Suprapubic skin (tissue), 4 donors: ENCODE measurements at regions not wholly inside any gene's neighbourhood (a gene's known extent, or its start where the extent isn't known, plus 50 kb on each side); places are given as distances from the start of the nearest gene placed in this dataset.

Experiments used
- DNase-seq, 2 donors: peaks; one replicate each; pipeline ENCODE4 v3.0.0-alpha.2; 2019; ENCODE audit warnings: low spot score in 2 of 2
- H3K27ac ChIP-seq: fragments of 200-600 bp; sonication (generic); one replicate; pipeline ENCODE4 v1.5.1; 2019
- H3K27me3 ChIP-seq: fragments of 200-600 bp; sonication (generic); one replicate; pipeline ENCODE4 v1.5.1; 2019
- H3K36me3 ChIP-seq: fragments of 200-600 bp; sonication (generic); one replicate; pipeline ENCODE4 v1.5.1; 2019
- H3K4me1 ChIP-seq: fragments of 200-600 bp; sonication (generic); one replicate; pipeline ENCODE4 v1.5.1; 2019
- H3K4me3 ChIP-seq: fragments of 200-600 bp; sonication (generic); one replicate; pipeline ENCODE4 v1.5.1; 2019; ENCODE audit warnings: mild to moderate bottlenecking
- H3K9me3 ChIP-seq: fragments of 200-600 bp; sonication (generic); one replicate; pipeline ENCODE4 v1.5.1; 2019
- CTCF ChIP-seq, 2 donors: fragments of 200-600 bp in 1 of 2; fragments of 450-650 bp in 1 of 2; sonication (generic) in 1 of 2; IDR thresholded peaks; one replicate each; pipeline ENCODE4 v1.5.1; 2016 to 2019; ENCODE audit warnings: antibody characterized with exemption in 2 of 2, mild to moderate bottlenecking in 1 of 2, moderate library complexity in 1 of 2
- EP300 ChIP-seq: sonication (generic); formaldehyde crosslinking; IDR thresholded peaks from one replicate; pipeline ENCODE4 v1.6.1; 2017; ENCODE audit warnings: antibody characterized with exemption
- POLR2A ChIP-seq, 2 donors: fragments of 450-650 bp; IDR thresholded peaks; one replicate each; pipeline ENCODE4 v1.6.1; 2017; ENCODE audit warnings: antibody characterized with exemption in 2 of 2, mild to moderate bottlenecking in 2 of 2, moderate library complexity in 2 of 2
- POLR2AphosphoS5 ChIP-seq, 3 donors: sonication (generic); formaldehyde crosslinking; IDR thresholded peaks; one replicate each; pipeline ENCODE4 v1.6.1; 2017; ENCODE audit warnings: antibody characterized with exemption in 3 of 3
- WGBS: methylation state at CpG from one replicate; pipeline ENCODE4 v1.1.5; 2018; 5-methylcytosine and 5-hydroxymethylcytosine counted together

- no peaks in the 10 kb centered on the region for H3K4me1 ChIP-seq
- H3K9me3 ChIP-seq: no peaks in the 10 kb centered on the region
- H3K27me3 ChIP-seq: no peaks in the 10 kb centered on the region
- no peaks in the 10 kb centered on the region for H3K36me3 ChIP-seq
- no peak for DNase-seq
- no peak overlapping the region for H3K27ac ChIP-seq
- no peak for TF ChIP-seq EP300
- WGBS: 79% methylated on average over 10 of the region's 10 CpGs
- H3K4me3 ChIP-seq: no peak overlapping the region
Observed at GRCh38 chr14:23719225-23719985, 83.2 kb downstream of the DHRS2 start.

- Histone ChIP-seq H3K36me3 (no peaks in the 10 kb centered on the region), H3K4me1 (no peaks in the 10 kb centered on the region), H3K4me3 (no peak overlapping the region), H3K27me3 (no peaks in the 10 kb centered on the region), H3K27ac (no peak overlapping the region), H3K9me3 (no peaks in the 10 kb centered on the region)
- 27% methylated on average over 1 of the region's 1 CpG for WGBS
- TF ChIP-seq POLR2A (IDR thresholded peaks at IDR 0.05): no peak
- no peak for DNase-seq
Observed at GRCh38 chr14:23722675-23723074, 86.5 kb downstream of the DHRS2 start.

GRCh38 chr14:23723911-23724310 is 87.7 kb downstream of the DHRS2 start:
- Histone ChIP-seq H3K27me3 (no peaks in the 10 kb centered on the region), H3K4me3 (no peak overlapping the region), H3K9me3 (no peaks in the 10 kb centered on the region), H3K4me1 (no peaks in the 10 kb centered on the region), H3K36me3 (no peaks in the 10 kb centered on the region), H3K27ac (no peak overlapping the region)
- 58% methylated on average over 3 of the region's 3 CpGs for WGBS
- no peak for TF ChIP-seq POLR2A (IDR thresholded peaks at IDR 0.05)
- no peak for TF ChIP-seq CTCF (IDR thresholded peaks at IDR 0.05)
- TF ChIP-seq POLR2AphosphoS5 (IDR thresholded peaks at IDR 0.05): no peak
- no peak for TF ChIP-seq EP300
- no peak for DNase-seq

GRCh38 chr14:23725528-23725927 is 89.4 kb downstream of the DHRS2 start:
- Histone ChIP-seq H3K9me3 (no peaks in the 10 kb centered on the region), H3K4me1 (no peaks in the 10 kb centered on the region), H3K27ac (no peak overlapping the region), H3K36me3 (no peaks in the 10 kb centered on the region), H3K27me3 (no peaks in the 10 kb centered on the region), H3K4me3 (no peak overlapping the region)
- WGBS: 97% methylated on average over 3 of the region's 3 CpGs
- TF ChIP-seq POLR2AphosphoS5 (IDR thresholded peaks at IDR 0.05): no peak
- no peak for TF ChIP-seq EP300
- TF ChIP-seq POLR2A (IDR thresholded peaks at IDR 0.05): no peak
- TF ChIP-seq CTCF (IDR thresholded peaks at IDR 0.05): no peak
- DNase-seq: no peak

GRCh38 chr14:23725980-23726710 is 90.0 kb downstream of the DHRS2 start:
- Histone ChIP-seq H3K4me1 (no peaks in the 10 kb centered on the region), H3K36me3 (no peaks in the 10 kb centered on the region), H3K9me3 (no peaks in the 10 kb centered on the region), H3K27me3 (no peaks in the 10 kb centered on the region), H3K4me3 (no peak overlapping the region), H3K27ac (no peak overlapping the region)
- WGBS: 73% methylated on average over 16 of the region's 16 CpGs
- no peak for DNase-seq
- TF ChIP-seq EP300: no peak
- TF ChIP-seq CTCF (IDR thresholded peaks at IDR 0.05): no peak
- no peak for TF ChIP-seq POLR2A (IDR thresholded peaks at IDR 0.05)
- TF ChIP-seq POLR2AphosphoS5 (IDR thresholded peaks at IDR 0.05): no peak

GRCh38 chr14:23727566-23728335 is 91.6 kb downstream of the DHRS2 start:
- no peak overlapping the region for H3K4me3 ChIP-seq
- 72% methylated on average over 5 of the region's 5 CpGs for WGBS
- no peaks in the 10 kb centered on the region for H3K27me3 ChIP-seq
- H3K4me1 ChIP-seq: no peaks in the 10 kb centered on the region
- H3K27ac ChIP-seq: no peak overlapping the region
- TF ChIP-seq EP300 (no peak), CTCF (IDR thresholded peaks at IDR 0.05) (no peak), POLR2A (IDR thresholded peaks at IDR 0.05) (no peak), POLR2AphosphoS5 (IDR thresholded peaks at IDR 0.05) (no peak)
- H3K36me3 ChIP-seq: no peaks in the 10 kb centered on the region
- no peak for DNase-seq
- H3K9me3 ChIP-seq: no peaks in the 10 kb centered on the region
